GM18517 (cell line): ENCODE measurements at regions not wholly inside any gene's neighbourhood (a gene's known extent, or its start where the extent isn't known, plus 50 kb on each side); places are given as distances from the start of the nearest gene placed in this dataset.

Experiments
- ATAC-seq: cut with Tn5 transposase; IDR thresholded peaks from one replicate; pipeline ENCODE4 v1.9.1; 2021; ENCODE audit warnings: mild to moderate bottlenecking, moderate library complexity; ENCODE audit not compliant: unreplicated experiment

DNA sequence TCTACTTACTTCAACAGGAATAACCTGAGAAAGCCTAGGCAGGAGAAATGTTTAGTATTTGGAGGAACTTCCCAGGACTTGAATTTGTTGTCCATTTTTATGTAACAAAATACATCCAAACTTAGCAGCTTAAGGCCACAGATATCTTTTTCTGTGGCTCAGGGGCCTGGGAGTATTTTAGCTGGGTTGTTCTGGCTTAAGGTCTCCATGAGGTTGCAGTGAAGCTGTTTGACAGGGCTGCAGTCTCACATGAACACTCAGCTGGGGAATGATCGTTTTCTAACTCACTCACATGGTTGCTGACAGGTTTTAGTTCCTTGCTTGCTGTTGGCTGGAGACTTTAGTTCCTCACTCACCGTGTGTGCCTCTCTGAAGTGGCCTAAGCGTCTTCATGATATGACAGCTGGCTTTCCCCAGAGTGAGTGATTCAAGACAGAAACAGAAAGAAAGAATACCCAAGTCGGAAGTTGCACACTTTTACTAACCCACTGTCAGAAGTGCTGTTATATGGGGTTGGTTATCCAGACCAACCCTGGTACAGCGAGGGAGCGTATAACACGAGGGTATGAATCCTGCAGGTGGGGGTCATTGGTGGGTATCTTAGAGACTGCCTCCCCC is 229.7 kb upstream of the TBL1XR1 start:
- ATAC-seq: peak; percentile 100

DNA sequence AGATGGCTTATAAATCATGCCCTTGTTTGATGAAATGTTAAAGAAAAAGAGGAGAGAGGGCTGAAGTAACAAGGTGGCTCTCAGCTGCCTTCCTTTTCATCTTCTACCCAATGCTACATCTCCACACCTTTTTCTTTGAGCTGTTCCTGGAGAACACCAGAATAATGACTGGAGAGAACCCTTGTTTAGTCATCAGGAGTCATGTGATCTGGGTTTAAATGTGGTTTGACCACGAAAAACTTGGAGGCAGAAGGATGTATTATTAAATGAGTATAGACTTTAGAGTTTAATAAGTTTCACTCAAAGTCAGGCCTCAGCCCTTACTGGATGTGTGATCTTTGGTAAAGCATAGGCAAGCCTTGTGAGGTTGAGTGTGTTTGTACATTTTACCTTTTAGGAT is 230.3 kb upstream of the TBL1XR1 start:
- no peak for ATAC-seq

DNA sequence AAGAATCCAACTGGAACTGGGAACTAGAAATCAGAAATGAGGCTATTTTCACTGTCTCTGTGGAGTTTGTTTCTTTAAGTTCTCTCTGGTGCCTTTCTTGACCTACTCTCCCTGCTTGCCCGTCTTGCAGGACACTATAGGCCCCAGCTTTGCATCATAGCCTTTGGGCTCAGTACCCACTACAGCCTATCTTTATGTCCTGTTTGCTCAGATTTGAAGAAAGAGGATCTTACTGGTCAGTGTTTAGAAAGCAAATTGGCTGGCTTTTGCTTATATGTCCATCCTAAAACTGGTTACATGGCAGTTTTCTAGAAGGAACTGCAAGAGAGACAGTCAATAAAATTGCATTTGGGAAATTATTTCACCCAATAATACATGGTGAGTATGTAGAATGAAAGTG is 231.8 kb upstream of the TBL1XR1 start:
- no peak for ATAC-seq

DNA sequence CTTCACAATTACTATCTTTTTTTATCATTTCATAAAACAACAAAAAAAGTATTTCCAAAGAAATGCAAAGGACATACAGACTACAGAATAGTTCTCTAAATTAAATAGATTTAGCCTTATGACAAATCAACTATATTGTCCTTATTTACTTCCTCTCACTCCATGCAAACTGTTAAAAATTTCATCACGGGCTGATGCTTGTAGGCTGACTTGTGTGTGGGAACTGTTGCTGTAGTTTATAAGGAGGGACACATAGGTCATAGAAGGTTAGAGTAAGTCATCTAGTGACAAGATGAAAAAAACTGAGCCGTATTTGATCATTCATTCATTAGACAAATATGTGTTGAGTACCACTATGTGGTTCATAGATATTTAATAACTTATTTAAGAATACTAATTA is 232.5 kb upstream of the TBL1XR1 start:
- no peak for ATAC-seq

DNA sequence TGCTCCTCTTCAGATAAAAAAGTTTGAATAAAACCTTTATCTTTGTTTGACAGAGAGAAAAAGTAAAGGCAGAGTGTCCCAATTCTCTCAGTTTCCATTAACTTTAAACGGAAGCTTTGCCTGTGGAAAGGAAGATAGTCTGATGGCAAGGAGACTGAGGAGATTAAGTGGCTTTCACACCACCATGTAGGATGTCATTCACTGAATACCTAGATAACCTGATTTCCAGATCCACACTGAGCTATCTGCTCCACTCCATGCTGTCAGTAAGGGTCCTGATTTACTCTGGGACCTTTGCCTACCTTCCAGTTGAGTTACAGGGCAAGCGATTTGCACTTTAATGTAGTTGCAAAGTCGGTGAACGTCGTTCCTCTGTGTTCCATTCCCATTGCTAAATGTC is 233.4 kb upstream of the TBL1XR1 start:
- no peak for ATAC-seq

DNA sequence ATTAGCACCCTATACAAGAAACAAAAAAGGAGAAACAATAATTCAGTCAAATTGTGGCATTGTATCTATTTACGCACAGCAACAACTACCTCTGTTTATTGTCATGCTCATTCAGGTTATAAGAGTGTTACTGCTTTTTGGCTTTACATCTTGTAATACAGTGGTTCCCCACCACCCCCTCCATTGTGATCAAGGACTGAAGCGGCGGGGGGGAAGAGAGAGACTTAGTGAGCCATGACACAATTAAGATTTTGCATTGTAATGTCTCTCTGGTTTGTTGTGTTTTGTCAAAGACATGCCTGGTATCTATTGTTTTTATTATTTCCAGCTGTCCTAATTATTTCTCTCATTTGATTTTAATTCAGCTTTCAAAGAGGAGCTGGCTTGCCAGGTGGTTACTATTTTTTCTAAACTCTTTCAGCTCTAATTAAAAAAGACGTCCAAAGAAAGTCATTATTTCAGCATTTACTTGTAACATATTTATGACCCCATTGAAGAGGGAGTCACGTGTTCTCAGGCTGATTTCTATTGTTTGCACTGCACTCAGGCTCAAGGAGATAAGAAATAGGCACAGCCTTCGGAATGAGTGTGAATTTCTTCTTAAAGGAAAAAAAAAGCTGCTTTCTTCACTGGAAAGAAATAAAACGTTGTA is 234.4 kb upstream of the TBL1XR1 start:
- ATAC-seq: no peak

DNA sequence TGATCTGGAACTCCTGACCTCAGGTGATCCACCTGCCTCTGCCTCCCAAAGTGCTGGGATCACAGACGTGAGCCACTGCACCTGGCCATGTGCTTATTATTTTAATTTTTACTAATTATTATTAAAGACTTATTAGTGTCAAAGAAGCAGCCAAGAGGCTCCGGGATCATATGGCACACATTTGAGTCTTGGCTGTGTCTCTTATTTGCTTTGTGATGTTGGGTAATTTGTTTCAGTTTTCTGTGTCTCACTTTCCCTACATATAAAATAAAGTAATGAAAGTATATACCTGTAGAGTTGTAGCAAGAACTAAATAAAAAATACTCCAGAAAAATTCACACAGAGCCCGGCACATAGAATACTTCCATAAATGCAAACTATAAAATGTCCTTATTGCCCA is 238.0 kb upstream of the TBL1XR1 start:
- no peak for ATAC-seq

DNA sequence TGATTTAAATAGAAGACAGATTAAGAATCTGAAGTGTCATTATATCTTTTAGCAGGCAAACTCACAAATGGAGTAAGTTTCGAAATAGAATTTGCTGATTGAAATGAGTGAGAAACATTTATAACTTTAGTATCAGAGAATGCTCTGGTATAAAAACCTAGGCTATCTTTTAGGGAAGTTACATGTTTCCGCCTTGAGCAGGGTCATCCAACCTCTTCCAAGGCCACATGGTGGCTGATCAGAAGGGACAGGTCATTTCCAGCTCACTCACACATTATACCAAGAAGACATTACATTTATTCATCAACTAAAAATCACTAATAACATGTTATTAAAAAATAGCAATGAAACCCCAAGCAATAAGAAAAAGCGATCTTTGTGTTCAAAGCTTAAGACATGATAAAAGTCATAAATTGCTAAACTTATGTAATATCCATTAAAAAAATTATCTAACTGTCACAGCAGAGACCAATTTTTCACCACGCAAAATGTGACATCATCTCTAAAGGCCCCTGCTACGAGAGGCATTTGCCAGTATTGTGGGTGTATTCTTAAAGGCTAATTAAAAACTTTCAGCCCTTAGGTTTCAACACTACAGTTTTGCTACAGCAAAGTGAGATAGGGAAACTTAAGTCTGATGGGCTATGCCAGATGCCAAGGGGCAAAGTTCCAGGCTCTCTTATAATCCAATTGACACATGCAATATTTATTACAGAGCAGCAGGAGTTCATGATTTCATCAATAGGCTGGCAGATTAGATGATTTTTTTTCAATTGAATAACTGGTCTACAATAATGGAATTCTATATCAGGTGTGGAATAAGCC is 240.4 kb upstream of the TBL1XR1 start:
- ATAC-seq: no peak

DNA sequence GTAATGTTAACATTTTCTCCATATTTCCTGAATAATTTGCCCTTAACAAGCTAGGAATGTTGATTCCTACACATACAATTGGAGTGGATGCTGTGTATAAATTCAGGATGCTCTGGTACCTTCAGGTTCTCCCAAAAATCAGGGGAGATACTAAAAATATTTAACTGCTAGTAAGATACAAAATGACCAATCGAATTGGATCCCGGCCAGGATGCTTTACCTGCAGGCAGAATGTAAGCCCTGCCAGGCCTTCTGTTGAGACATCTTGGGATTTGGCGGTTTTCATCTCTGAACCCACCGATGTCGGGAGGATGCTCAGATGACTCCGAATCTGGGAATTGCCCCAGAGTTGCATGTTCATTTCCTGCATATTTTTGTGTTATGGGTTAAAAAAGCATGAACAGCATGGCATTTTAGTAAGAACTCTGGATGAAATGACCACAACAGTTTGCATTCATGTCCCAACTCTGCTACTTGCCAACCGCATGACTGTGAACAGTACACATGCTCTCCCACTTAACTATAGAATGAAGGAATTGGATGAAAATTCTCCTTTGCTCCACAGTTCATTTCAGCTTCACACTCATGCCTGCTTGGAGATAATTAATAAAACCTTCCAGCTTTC is 241.4 kb upstream of the TBL1XR1 start:
- no peak for ATAC-seq

DNA sequence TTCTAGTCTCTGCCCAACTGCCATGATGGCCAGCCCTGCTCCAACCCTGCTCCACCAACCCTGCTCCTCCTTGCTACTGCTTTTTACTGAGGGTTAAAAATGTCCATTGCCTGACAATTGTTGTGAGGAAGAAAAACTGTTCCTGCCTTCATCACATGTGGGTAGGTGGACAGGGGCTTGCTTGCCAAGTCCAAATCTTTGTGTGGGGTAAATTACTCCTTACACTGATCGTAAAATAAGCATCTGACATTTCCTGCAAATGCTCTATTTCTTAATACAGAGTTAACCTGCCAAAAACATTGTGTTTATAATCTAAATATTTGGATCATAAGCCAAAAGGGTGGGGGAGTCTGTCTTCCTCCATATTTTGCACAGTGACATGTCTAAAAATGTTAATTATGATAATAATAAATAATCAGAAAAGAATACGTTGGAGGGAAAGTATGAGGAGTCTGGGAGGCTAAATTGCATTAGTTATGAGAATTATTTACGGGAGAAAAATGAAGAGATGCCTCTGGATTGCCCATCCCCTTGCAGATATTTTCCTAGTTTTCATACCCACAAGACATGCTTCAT is 242.5 kb upstream of the TBL1XR1 start:
- no peak for ATAC-seq

DNA sequence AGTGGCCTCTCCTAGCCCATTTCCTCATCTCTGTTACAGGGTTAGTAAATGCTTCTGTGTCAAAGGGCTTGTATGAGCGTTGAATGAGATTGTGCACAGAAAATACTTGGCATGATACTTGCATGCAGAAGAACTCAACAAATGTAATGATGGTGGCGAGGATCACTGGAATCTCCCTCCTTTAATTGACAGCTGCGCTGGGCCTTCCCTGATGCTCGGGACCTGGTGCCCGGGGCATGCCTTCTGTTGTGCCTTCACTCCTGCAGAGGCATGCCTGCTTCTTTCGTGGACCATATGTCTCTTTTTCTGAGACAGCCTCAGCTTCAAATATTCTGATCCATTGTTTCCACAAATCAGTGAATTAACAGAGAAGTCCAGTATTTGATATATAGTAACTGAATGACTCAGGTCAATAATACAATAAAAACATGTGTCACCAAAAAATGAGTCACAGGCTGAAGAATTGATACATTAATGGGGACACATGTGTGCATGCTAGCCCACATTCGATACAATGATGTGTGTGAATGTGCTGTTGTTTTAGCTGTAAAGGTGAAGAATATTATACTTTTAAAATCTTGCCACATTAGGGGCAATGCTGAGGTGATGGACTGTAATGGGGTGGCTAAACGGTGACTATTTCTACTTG is 243.3 kb upstream of the TBL1XR1 start:
- no peak for ATAC-seq

DNA sequence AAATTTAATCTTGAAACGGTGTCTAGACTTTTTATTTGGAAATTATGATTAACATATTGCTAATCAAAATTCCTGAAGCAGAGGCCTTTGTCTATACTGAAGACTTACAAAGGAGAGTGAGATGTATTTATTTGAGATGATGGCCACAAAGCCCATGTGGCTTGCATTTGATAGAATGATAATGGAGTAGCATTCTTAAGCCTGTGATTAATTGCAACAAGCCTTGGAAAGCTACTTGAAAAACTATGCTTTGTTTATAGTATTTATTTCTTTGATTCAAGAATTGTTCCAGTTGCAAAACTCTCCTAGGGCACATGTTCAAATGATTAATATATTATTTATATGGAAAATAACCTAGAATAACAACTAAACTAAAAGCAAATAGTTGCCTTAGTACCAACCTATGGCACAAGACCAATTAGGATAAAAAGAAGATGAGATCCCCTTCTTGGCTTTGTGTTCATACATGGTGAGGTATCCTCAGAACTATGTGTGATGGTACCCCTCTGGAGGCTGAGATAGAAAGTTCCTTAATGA is 244.1 kb upstream of the TBL1XR1 start:
- ATAC-seq: no peak

DNA sequence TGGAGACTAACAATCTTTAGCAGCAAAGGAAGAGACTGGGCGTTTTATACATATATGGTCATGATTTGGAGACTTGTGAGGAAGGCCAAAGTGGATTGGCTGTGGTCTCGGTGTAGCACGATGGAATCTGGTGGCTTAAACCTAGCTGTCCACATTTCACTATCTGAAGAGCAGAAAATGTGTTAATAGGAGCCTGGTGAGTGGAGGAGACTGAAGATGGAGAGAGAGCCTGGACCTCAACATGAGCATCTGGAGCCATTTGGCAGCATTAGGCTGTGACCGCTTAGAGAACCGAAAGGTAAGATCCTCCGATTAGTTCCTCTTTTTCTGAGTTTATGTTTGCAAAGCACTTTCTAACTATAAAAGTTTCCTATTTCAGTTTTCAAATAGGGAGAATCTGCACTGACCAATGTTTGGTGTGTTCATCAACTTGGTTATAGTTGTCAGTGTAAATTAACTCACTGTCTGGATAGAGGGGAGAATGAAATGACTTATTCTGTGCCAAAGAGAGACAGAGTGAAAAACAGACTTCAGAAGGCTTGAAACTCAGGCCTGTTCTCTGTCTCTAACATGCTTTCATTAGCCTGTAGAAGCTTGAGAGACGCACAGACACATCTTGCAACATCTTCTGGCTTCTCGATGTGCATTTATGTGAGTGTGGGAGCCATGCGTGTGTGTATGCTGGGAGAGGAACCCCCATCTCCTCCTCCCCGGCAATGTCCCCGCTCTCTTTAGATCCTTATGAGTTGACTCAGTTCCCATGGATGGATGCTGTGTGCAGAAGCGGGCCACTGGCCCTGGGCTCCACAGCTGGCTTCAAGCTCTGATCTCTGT is 244.7 kb upstream of the TBL1XR1 start:
- peak; percentile 99 for ATAC-seq

DNA sequence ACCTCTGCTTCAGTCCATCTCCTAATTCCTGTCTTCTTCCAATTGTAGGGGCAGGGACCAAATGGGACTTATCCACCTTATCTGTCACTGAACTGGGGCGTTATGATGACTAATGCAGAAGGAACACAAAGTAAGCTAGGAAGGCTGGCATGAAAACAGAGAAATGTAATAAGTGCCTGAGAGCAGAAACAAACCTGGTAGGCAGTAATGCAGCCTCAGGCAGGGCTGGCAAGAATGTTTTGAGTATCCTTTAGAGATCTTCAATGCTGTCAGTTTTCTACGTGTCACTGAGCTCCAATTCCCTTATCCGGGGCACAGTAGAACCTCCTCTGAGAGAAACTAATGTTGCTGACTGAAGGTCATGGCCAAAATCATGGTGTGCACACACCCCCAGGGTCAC is 246.2 kb upstream of the TBL1XR1 start:
- ATAC-seq: no peak

DNA sequence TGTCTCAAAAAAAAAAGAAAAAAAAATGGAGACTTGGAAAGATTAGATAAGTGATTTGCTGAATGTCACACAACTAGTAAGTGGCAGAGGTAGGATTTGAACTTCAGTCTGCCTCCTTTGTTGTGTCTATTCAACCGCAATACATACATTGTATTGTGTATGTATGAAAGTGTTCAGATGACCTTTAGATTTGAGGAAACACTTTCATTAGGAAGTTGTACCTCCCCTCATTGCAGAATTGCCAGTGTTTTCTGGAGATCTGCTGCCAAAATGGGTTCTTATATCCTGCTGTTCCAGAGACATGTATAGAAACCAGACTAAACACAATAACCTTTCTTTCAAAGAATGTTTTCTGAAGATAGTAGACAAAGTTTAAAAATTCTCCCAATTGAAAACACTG is 247.4 kb upstream of the TBL1XR1 start:
- no peak for ATAC-seq

DNA sequence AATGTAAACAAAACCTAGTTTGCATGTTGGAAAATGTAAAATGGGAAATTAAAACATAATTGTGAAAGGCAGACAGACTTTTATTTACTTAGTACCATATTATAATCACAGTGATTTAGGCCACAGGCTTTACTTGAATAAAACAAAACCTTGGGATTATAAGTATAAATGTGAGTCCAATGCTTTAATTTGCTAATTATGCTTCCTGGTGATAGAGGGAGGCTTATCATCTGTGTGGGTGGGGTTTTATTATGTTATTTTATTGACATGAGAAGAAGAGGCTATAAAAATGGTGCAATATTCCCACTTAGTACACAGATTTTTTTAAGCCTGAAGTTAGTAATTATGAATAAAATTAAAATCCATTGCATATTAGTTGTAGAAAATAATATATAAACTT is 248.3 kb upstream of the TBL1XR1 start:
- ATAC-seq: no peak

DNA sequence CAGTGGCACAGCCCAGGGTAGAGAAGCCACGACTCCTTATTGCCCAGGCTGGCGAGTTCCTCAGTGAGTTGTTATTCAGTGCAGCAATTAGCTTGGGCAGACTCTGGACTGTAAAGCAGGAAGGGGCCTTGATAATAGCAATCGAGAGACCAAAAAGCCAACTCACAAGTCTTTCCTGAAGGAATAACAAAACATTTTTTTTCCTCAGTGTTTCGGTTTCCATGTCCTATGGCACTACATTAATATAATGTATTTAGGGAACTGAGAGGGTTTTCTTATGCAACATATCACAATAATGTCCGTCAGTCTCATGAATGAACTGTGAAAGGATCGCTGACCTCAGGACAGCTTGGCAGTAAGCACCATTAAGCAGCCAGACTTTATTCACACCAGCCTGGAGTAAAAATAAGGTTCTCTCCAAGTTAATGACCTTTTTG is 248.9 kb upstream of the TBL1XR1 start:
- no peak for ATAC-seq

DNA sequence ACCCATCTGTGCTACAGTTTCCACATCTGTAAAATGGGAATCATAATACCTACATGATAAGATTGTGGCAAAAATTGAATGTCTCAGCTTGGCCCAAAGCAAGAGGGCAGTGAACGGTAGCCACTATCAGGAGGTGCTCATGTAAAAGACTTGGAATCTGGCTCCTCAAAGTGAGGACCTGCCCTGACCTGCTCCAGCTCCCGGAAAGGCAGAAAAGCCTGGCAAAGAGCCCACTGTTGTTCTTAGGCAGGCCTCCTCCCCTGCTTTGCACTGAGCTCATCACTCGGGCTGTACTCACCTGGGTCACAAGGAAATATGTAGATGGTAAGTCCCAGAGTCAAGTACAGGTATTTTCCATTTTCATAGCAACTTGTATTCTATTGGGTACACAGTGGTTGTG is 250.7 kb upstream of the TBL1XR1 start:
- ATAC-seq: no peak

DNA sequence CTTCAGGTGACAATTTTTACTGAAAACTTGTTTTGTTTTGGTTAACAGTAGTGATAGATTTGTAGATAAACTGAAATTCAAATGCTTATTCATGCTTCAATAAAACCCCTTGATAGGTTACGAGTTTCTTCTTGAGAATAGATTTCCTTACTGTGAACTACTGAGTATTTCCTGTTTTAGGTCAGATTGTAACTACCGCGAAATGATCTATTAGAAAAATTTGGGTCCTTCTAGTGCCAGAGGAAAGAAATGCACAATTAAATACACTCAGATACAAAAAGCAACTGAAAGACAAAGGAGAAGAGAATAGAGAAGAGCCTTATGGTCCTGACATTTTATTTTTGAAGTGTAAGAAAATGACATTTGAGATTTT is 251.7 kb upstream of the TBL1XR1 start:
- ATAC-seq: peak; percentile 30
